HFF-Myc (cell line): ENCODE measurements at regions not wholly inside any gene's neighbourhood (a gene's known extent, or its start where the extent isn't known, plus 50 kb on each side); places are given as distances from the start of the nearest gene placed in this dataset.
A peak's percentile ranks its signal among the peaks of the same experiment; 100 is the strongest.

Experiments used
- DNase-seq: peaks from one replicate; pipeline ENCODE4 v3.0.0-alpha.2; 2011; ENCODE audit warnings: low read depth; ENCODE audit errors: extremely low read depth
- H3K4me3 ChIP-seq: replicated peaks from 2 replicates; pipeline ENCODE4 v1.5.1; 2011; ENCODE audit warnings: low read depth, mild to moderate bottlenecking, control low read depth, low read length
- CTCF ChIP-seq: IDR thresholded peaks from 2 replicates; pipeline ENCODE4 v1.5.1; 2012; ENCODE audit warnings: mild to moderate bottlenecking, low read depth, low read length, control low read depth; ENCODE audit errors: missing control alignments

- DNase-seq, result no peak
- no peak overlapping the region for H3K4me3 ChIP-seq
- no peak for TF ChIP-seq CTCF
Measured at GRCh38 chr16:60123392-60124023, 1389.4 kb upstream of the GOT2 start.

GRCh38 chr16:60120586-60120985 is 1386.5 kb upstream of the GOT2 start:
- no peak overlapping the region for H3K4me3 ChIP-seq
- DNase-seq, result no peak
- TF ChIP-seq CTCF, result no peak

GRCh38 chr16:60110531-60110930 is 1376.4 kb upstream of the GOT2 start:
- no peak for DNase-seq
- H3K4me3 ChIP-seq, result no peak overlapping the region
- no peak for TF ChIP-seq CTCF

- no peak for TF ChIP-seq CTCF
- no peak overlapping the region for H3K4me3 ChIP-seq
- no peak for DNase-seq
Measured at GRCh38 chr16:60107871-60108270, 1373.8 kb upstream of the GOT2 start.

- no peak for TF ChIP-seq CTCF
- no peak overlapping the region for H3K4me3 ChIP-seq
Measured at GRCh38 chr16:60107437-60107836, 1373.3 kb upstream of the GOT2 start.

GRCh38 chr16:60100371-60100770 is 1366.3 kb upstream of the GOT2 start:
- H3K4me3 ChIP-seq, result no peak overlapping the region
- no peak for TF ChIP-seq CTCF
- DNase-seq, result no peak

More at GRCh38 chr16:60107437-60107836, 1373.3 kb upstream of the GOT2 start:
- peak; percentile 7 for DNase-seq

GRCh38 chr16:60091529-60091928 is 1357.4 kb upstream of the GOT2 start:
- H3K4me3 ChIP-seq, result no peak overlapping the region
- DNase-seq, result no peak
- TF ChIP-seq CTCF, result no peak
